Keratinocyte (primary cell): ENCODE measurements at regions not wholly inside any gene's neighbourhood (a gene's known extent, or its start where the extent isn't known, plus 50 kb on each side); places are given as distances from the start of the nearest gene placed in this dataset.

ENCODE experiments used
- CTCF ChIP-seq, 3 experiments: IDR thresholded peaks in 1 of 3; conservative IDR thresholded peaks in 1 of 3; optimal IDR thresholded peaks in 1 of 3; 2 replicates in 2 of 3; 3 replicates in 1 of 3; pipeline versions ENCODE3 to v1.5.1; 2011; ENCODE audit warnings: low read length in 3 of 3, mild to moderate bottlenecking in 3 of 3, moderate library complexity in 2 of 3, control low read depth in 1 of 3, inconsistent platforms in 1 of 3; ENCODE audit not compliant: insufficient read depth in 2 of 3; ENCODE audit errors: extremely low read depth in 1 of 3
- EZH2 ChIP-seq: IDR thresholded peaks from one replicate; pipeline ENCODE4 v1.6.1; 2012; ENCODE audit warnings: inconsistent platforms, mild to moderate bottlenecking, low read length, moderate library complexity

GRCh38 chr16:58884141-58884540 lies 150.0 kb upstream of the GOT2 start:
- no peak for TF ChIP-seq CTCF (optimal IDR thresholded peaks at IDR 0.05 in 1 of 3, IDR thresholded peaks at IDR 0.05 in 1 of 3, conservative IDR thresholded peaks at IDR 0.05 in 1 of 3; ENCODE audit: extremely low read depth in 1 of 3, insufficient read depth in 2 of 3, low read length in 3 of 3)
- no peak for TF ChIP-seq EZH2
